ENCODE measurements at regions not wholly inside any gene's neighbourhood (a gene's known extent, or its start where the extent isn't known, plus 50 kb on each side); places are given as distances from the start of the nearest gene placed in this dataset.

DNA sequence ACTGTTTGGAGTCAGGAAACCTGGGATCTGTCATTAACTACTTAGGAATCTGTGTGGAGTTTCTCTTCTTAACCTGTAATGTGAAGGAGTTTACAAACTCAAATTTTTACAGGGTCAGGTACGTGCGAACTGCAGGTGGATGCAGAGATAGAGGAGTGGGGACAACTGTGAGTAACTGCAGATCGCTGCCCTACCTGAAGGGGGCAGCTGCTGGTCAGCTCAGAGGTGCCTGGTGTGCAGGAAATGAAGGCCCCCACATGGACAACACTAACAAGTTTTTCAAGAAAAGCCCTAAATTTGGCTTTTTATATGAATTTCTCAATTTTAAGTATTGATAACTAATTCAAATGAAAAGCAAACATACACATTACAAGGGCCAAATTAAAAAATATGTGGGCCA is 380.0 kb downstream of the REEP3 start:
- H3K23ac ChIP-seq (ENCODE audit: low read length in 2 of 2): no peak overlapping the region
- H3K4ac ChIP-seq (ENCODE audit: low read depth in 1 of 2, low read length in 2 of 2): no peak overlapping the region
- H3K4me3 ChIP-seq (ENCODE audit: insufficient read depth in 1 of 2, low read depth in 1 of 2, low read length in 2 of 2): no peak overlapping the region
- no peak overlapping the region for H2BK12ac ChIP-seq (ENCODE audit: low read length in 2 of 2)
- no peaks in the 10 kb centered on the region for H3K4me1 ChIP-seq (ENCODE audit: control insufficient read depth, insufficient read depth, low read depth, low read length)
- no peak for DNase-seq
- no peak overlapping the region for H2AFZ ChIP-seq (ENCODE audit: low read depth, low read length)
- H3K9me3 ChIP-seq (ENCODE audit: control insufficient read depth, low read length): no peaks in the 10 kb centered on the region
- no peak overlapping the region for H3K18ac ChIP-seq (ENCODE audit: low read depth in 1 of 2, low read length in 2 of 2)
- no peaks in the 10 kb centered on the region for H3K36me3 ChIP-seq (ENCODE audit: control insufficient read depth in 1 of 2, insufficient read depth in 2 of 2, low read depth in 1 of 2, low read length in 2 of 2)
- H4K8ac ChIP-seq (ENCODE audit: low read length): no peak overlapping the region
- no peak overlapping the region for H3K9ac ChIP-seq (ENCODE audit: low read length)
- no peak overlapping the region for H2BK120ac ChIP-seq (ENCODE audit: low read depth, low read length)
- H2BK5ac ChIP-seq (ENCODE audit: low read depth, low read length, poor library complexity, severe bottlenecking): no peak overlapping the region
- H4K91ac ChIP-seq (ENCODE audit: low read length): no peak overlapping the region
- no peak overlapping the region for H2AK5ac ChIP-seq (ENCODE audit: low read length, severe bottlenecking)
- no peak overlapping the region for H2BK15ac ChIP-seq (ENCODE audit: low read depth, poor library complexity, severe bottlenecking)
- H3K27me3 ChIP-seq (ENCODE audit: control insufficient read depth in 1 of 2, insufficient read depth in 1 of 2, low read length in 2 of 2): no peaks in the 10 kb centered on the region
- no peak overlapping the region for H3K27ac ChIP-seq (ENCODE audit: low read length, poor library complexity, severe bottlenecking)
- WGBS: 69% methylated on average over 3 of the region's 3 CpGs
- no peak overlapping the region for H3K4me2 ChIP-seq (ENCODE audit: low read length, poor library complexity, severe bottlenecking)
- no peaks in the 10 kb centered on the region for H3K79me1 ChIP-seq (replicated peaks; ENCODE audit: low read length, poor library complexity, severe bottlenecking)
- H3K14ac ChIP-seq (ENCODE audit: low read length in 2 of 2): no peak overlapping the region

DNA sequence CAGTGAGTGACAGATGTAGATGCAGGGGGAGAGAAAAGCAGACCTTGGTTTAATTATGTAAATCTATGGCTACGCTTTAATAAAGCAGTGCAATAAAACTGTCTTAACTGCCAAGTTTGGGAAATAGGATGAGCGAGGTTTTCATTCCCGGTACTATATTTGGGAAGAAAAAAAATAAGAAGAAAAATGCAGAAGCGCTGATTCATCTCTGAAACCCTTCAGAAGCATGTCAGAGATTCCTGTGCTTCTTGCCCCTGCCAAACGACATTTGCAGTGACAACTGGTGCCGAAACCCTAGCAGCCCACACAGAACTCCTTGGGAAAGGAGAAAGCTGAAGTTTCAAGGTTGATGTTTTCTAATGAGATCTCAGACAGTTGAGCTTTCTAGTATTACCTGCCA is 380.7 kb downstream of the REEP3 start:
- Histone ChIP-seq H3K9ac (ENCODE audit: low read length) (no peak overlapping the region), H3K27me3 (ENCODE audit: control insufficient read depth in 1 of 2, insufficient read depth in 1 of 2, low read length in 2 of 2) (no peaks in the 10 kb centered on the region)

DNA sequence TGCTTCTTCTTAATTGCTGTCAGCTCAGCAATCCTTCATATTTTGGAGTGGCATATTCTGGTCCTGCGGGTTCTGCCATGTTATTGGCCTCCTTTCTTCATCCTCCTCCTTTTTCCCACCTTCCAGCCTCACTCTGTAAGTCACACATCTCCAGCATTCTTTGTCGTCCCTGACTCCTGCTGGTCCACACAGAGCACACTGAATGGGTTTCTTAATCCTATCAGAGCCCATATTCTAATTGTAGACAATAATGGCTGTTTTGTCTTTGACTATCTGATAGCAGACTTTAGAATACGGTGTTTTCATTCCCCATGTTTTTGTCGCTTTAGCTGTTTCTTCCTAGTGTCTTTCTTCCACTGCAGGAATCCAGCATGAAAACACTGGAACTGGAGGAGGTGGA is 389.6 kb downstream of the REEP3 start:
- H2AK5ac ChIP-seq (ENCODE audit: low read length, severe bottlenecking): no peak overlapping the region
- no peaks in the 10 kb centered on the region for H3K4me1 ChIP-seq (ENCODE audit: control insufficient read depth, insufficient read depth, low read depth, low read length)
- no peak overlapping the region for H3K4ac ChIP-seq (ENCODE audit: low read depth in 1 of 2, low read length in 2 of 2)
- H2AFZ ChIP-seq (ENCODE audit: low read depth, low read length): no peak overlapping the region
- no peak overlapping the region for H3K4me3 ChIP-seq (ENCODE audit: insufficient read depth in 1 of 2, low read depth in 1 of 2, low read length in 2 of 2)
- H3K9ac ChIP-seq (ENCODE audit: low read length): no peak overlapping the region
- no peak overlapping the region for H3K4me2 ChIP-seq (ENCODE audit: low read length, poor library complexity, severe bottlenecking)
- H3K36me3 ChIP-seq (ENCODE audit: control insufficient read depth in 1 of 2, insufficient read depth in 2 of 2, low read depth in 1 of 2, low read length in 2 of 2): no peaks in the 10 kb centered on the region
- H4K8ac ChIP-seq (ENCODE audit: low read length): no peak overlapping the region
- WGBS: 76% methylated on average over 3 of the region's 4 CpGs
- H3K18ac ChIP-seq (ENCODE audit: low read depth in 1 of 2, low read length in 2 of 2): no peak overlapping the region
- no peak overlapping the region for H3K23ac ChIP-seq (ENCODE audit: low read length in 2 of 2)
- peaks cover 14 to 20% of the 10 kb centered on the region in 2 experiments for H3K27me3 ChIP-seq (ENCODE audit: control insufficient read depth in 1 of 2, insufficient read depth in 1 of 2, low read length in 2 of 2)
- H4K91ac ChIP-seq (ENCODE audit: low read length): no peak overlapping the region
- no peaks in the 10 kb centered on the region for H3K79me1 ChIP-seq (replicated peaks; ENCODE audit: low read length, poor library complexity, severe bottlenecking)
- no peak overlapping the region for H2BK120ac ChIP-seq (ENCODE audit: low read depth, low read length)
- no peak overlapping the region for H3K27ac ChIP-seq (ENCODE audit: low read length, poor library complexity, severe bottlenecking)
- no peak overlapping the region for H3K14ac ChIP-seq (ENCODE audit: low read length in 2 of 2)
- no peak overlapping the region for H2BK5ac ChIP-seq (ENCODE audit: low read depth, low read length, poor library complexity, severe bottlenecking)
- no peak overlapping the region for H2BK15ac ChIP-seq (ENCODE audit: low read depth, poor library complexity, severe bottlenecking)
- no peaks in the 10 kb centered on the region for H3K9me3 ChIP-seq (ENCODE audit: control insufficient read depth, low read length)
- DNase-seq: no peak
- H2BK12ac ChIP-seq (ENCODE audit: low read length in 2 of 2): no peak overlapping the region

More for the DNA sequence above, 380.7 kb downstream of the REEP3 start:
- Histone ChIP-seq H2AFZ (ENCODE audit: low read depth, low read length) (no peak overlapping the region), H3K4me1 (ENCODE audit: control insufficient read depth, insufficient read depth, low read depth, low read length) (no peaks in the 10 kb centered on the region), H4K8ac (ENCODE audit: low read length) (no peak overlapping the region), H2BK120ac (ENCODE audit: low read depth, low read length) (no peak overlapping the region), H3K4ac (ENCODE audit: low read depth in 1 of 2, low read length in 2 of 2) (no peak overlapping the region), H2BK5ac (ENCODE audit: low read depth, low read length, poor library complexity, severe bottlenecking) (no peak overlapping the region), H3K36me3 (ENCODE audit: control insufficient read depth in 1 of 2, insufficient read depth in 2 of 2, low read depth in 1 of 2, low read length in 2 of 2) (no peaks in the 10 kb centered on the region), H3K9me3 (ENCODE audit: control insufficient read depth, low read length) (no peaks in the 10 kb centered on the region), H3K18ac (ENCODE audit: low read depth in 1 of 2, low read length in 2 of 2) (no peak overlapping the region), H2BK12ac (ENCODE audit: low read length in 2 of 2) (no peak overlapping the region), H3K4me3 (ENCODE audit: insufficient read depth in 1 of 2, low read depth in 1 of 2, low read length in 2 of 2) (no peak overlapping the region), H3K27ac (ENCODE audit: low read length, poor library complexity, severe bottlenecking) (no peak overlapping the region), H4K91ac (ENCODE audit: low read length) (no peak overlapping the region), H3K23ac (ENCODE audit: low read length in 2 of 2) (no peak overlapping the region), H3K79me1 (replicated peaks; ENCODE audit: low read length, poor library complexity, severe bottlenecking) (no peaks in the 10 kb centered on the region), H2BK15ac (ENCODE audit: low read depth, poor library complexity, severe bottlenecking) (no peak overlapping the region), H2AK5ac (ENCODE audit: low read length, severe bottlenecking) (no peak overlapping the region), H3K4me2 (ENCODE audit: low read length, poor library complexity, severe bottlenecking) (no peak overlapping the region), H3K14ac (ENCODE audit: low read length in 2 of 2) (no peak overlapping the region)
- DNase-seq: no peak
- 55% methylated on average over 4 of the region's 6 CpGs for WGBS

DNA sequence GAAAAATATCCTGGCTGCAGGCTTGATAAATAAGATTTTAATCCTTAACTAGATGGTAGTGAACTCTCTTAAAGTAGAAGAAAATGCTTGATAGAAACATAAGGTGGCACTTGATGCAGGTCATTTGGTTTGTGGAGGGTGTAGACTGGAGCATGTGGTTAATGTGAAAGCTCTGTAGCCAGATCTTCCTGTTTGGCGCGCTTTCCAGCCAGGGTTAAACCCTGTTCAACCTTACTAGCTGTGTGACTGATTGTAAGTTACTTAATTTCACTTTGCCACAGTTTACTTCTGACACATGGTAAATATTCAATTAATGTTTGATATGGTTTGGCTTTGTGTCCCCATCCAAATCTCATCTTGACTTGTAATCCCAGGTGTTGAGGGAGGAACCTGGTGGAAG is 394.0 kb downstream of the REEP3 start:
- Histone ChIP-seq H3K4me1 (ENCODE audit: control insufficient read depth, insufficient read depth, low read depth, low read length) (no peaks in the 10 kb centered on the region), H2BK5ac (ENCODE audit: low read depth, low read length, poor library complexity, severe bottlenecking) (no peak overlapping the region), H2BK15ac (ENCODE audit: low read depth, poor library complexity, severe bottlenecking) (no peak overlapping the region), H3K4me3 (ENCODE audit: insufficient read depth in 1 of 2, low read depth in 1 of 2, low read length in 2 of 2) (no peak overlapping the region), H3K4me2 (ENCODE audit: low read length, poor library complexity, severe bottlenecking) (no peak overlapping the region), H3K23ac (ENCODE audit: low read length in 2 of 2) (no peak overlapping the region), H2AFZ (ENCODE audit: low read depth, low read length) (no peak overlapping the region), H3K79me1 (replicated peaks; ENCODE audit: low read length, poor library complexity, severe bottlenecking) (no peaks in the 10 kb centered on the region), H3K18ac (ENCODE audit: low read depth in 1 of 2, low read length in 2 of 2) (no peak overlapping the region), H3K27ac (ENCODE audit: low read length, poor library complexity, severe bottlenecking) (no peak overlapping the region), H2BK12ac (ENCODE audit: low read length in 2 of 2) (no peak overlapping the region), H3K9me3 (ENCODE audit: control insufficient read depth, low read length) (no peaks in the 10 kb centered on the region), H2BK120ac (ENCODE audit: low read depth, low read length) (no peak overlapping the region), H2AK5ac (ENCODE audit: low read length, severe bottlenecking) (no peak overlapping the region), H3K36me3 (ENCODE audit: control insufficient read depth in 1 of 2, insufficient read depth in 2 of 2, low read depth in 1 of 2, low read length in 2 of 2) (no peaks in the 10 kb centered on the region), H3K9ac (ENCODE audit: low read length) (no peak overlapping the region), H3K4ac (ENCODE audit: low read depth in 1 of 2, low read length in 2 of 2) (no peak overlapping the region), H4K8ac (ENCODE audit: low read length) (no peak overlapping the region), H3K14ac (ENCODE audit: low read length in 2 of 2) (no peak overlapping the region), H4K91ac (ENCODE audit: low read length) (no peak overlapping the region), H3K27me3 (ENCODE audit: control insufficient read depth in 1 of 2, insufficient read depth in 1 of 2, low read length in 2 of 2) (peaks cover 15 to 19% of the 10 kb centered on the region in 2 experiments)
- WGBS: no CpG with 5 or more reads among the region's 2 CpGs
- no peak for DNase-seq

All from mesenchymal stem cell (in vitro differentiated cells and primary cell).